NB4 (cell line): ENCODE measurements at regions not wholly inside any gene's neighbourhood (a gene's known extent, or its start where the extent isn't known, plus 50 kb on each side); places are given as distances from the start of the nearest gene placed in this dataset.

Experiments used
- DNase-seq: peaks from one replicate; pipeline ENCODE4 v3.0.0; 2010; ENCODE audit warnings: low read depth
- H3K4me3 ChIP-seq: one replicate; pipeline ENCODE4 v1.5.1; 2011; ENCODE audit warnings: mild to moderate bottlenecking, low read depth, low read length, moderate library complexity
- MAX ChIP-seq: IDR thresholded peaks from 2 replicates; pipeline ENCODE4 v1.6.1; 2011; ENCODE audit warnings: low read depth, low read length
- MYC ChIP-seq: IDR thresholded peaks from 2 replicates; pipeline ENCODE4 v1.6.1; 2011; ENCODE audit warnings: low read depth, low read length
- POLR2A ChIP-seq: IDR thresholded peaks from 2 replicates; pipeline ENCODE4 v1.6.1; 2011; ENCODE audit warnings: mild to moderate bottlenecking; ENCODE audit not compliant: insufficient read length; ENCODE audit errors: extremely low read depth
- TF ChIP-seq, protein P1 (sequence below): IDR thresholded peaks from one replicate; pipeline ENCODE4 v1.5.1; 2012; ENCODE audit warnings: low read depth, low read length

GRCh38 chr3:152123457-152123856, 145.3 kb upstream of the MBNL1 start:
- H3K4me3 ChIP-seq = no peak overlapping the region
- no peak for DNase-seq
- TF ChIP-seq MYC = no peak
- no peak for TF ChIP-seq MAX
- TF ChIP-seq, protein P1, sequence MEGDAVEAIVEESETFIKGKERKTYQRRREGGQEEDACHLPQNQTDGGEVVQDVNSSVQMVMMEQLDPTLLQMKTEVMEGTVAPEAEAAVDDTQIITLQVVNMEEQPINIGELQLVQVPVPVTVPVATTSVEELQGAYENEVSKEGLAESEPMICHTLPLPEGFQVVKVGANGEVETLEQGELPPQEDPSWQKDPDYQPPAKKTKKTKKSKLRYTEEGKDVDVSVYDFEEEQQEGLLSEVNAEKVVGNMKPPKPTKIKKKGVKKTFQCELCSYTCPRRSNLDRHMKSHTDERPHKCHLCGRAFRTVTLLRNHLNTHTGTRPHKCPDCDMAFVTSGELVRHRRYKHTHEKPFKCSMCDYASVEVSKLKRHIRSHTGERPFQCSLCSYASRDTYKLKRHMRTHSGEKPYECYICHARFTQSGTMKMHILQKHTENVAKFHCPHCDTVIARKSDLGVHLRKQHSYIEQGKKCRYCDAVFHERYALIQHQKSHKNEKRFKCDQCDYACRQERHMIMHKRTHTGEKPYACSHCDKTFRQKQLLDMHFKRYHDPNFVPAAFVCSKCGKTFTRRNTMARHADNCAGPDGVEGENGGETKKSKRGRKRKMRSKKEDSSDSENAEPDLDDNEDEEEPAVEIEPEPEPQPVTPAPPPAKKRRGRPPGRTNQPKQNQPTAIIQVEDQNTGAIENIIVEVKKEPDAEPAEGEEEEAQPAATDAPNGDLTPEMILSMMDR = no peak
- TF ChIP-seq POLR2A = no peak

- no peak overlapping the region for H3K4me3 ChIP-seq
- TF ChIP-seq POLR2A = no peak
- no peak for TF ChIP-seq MAX
- TF ChIP-seq, protein P1 = no peak
- no peak for TF ChIP-seq MYC
- no peak for DNase-seq
Observed at GRCh38 chr3:152126260-152126659, 142.5 kb upstream of the MBNL1 start.

DNA sequence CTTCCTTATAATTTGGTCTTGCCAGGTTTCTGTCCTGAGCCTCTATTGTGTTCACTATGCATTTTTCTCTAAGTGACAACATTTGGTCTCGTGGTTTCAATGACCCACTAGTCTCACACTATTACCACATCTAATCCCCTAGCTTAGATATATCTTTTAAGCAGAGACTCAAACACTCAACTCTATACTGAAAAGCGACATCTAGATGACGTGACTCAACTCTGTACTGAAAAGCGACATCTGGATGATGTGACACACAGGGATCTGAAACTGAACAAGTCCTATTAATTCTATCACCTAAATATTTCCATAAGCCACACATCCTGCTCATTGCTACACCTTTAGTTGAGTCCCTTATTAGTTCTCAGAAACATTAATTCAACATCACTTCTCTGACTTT, 141.7 kb upstream of the MBNL1 start:
- DNase-seq = peak; percentile 15
- H3K4me3 ChIP-seq = no peak overlapping the region
- TF ChIP-seq MYC = no peak
- TF ChIP-seq, protein P1 = no peak
- TF ChIP-seq POLR2A = no peak
- no peak for TF ChIP-seq MAX

DNA sequence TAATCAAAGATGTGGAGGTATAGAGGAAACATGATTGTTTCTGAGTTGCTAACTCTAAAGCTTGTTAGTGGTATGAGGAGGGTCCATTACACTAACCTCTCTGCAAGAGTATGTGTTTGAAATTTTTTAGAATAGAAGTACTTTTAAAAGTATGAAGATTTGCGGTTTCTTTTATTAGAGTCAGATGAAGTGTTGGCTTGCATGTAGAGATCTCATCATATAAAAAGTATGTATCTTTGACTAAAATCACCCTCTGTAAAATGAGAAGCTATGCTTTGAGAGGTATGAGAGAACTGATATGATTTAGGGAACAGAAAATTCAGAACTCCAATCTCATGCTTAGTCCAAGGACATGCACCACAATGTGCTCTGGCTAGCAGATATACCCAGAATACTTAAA, 140.4 kb upstream of the MBNL1 start:
- TF ChIP-seq MAX (no peak), MYC (no peak), POLR2A (no peak)
- TF ChIP-seq, protein P1 = no peak
- no peak for DNase-seq

DNA sequence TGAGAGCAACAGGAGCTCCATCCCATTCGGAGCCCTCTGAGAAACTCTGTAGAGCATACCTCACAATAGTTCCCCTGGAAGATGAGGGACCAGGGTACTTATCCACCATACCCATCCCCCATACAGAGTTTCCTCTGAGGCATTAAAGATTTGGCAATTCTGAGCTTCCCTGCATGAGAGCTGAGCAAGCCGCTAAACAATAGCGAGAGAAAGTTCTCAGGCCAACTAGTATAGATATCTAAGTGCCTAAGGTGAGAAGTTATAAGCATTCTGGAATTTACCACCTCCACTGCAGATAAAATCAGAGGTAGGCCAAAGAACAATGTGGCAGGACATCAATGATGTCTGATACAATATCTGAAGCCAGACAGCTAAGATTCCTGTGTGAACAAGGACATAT, 129.1 kb upstream of the MBNL1 start:
- TF ChIP-seq, protein P1 = no peak
- no peak for TF ChIP-seq MYC
- H3K4me3 ChIP-seq = no peak overlapping the region
- DNase-seq = no peak

More for the DNA sequence above, 140.4 kb upstream of the MBNL1 start:
- H3K4me3 ChIP-seq = no peak overlapping the region

- TF ChIP-seq MAX (no peak), MYC (no peak)
Observed at GRCh38 chr3:152146461-152146860, 122.3 kb upstream of the MBNL1 start.

More at GRCh38 chr3:152146461-152146860, 122.3 kb upstream of the MBNL1 start:
- no peak overlapping the region for H3K4me3 ChIP-seq
- DNase-seq = no peak
